Breast epithelium (tissue), 3 donors: ENCODE measurements at regions not wholly inside any gene's neighbourhood (a gene's known extent, or its start where the extent isn't known, plus 50 kb on each side); places are given as distances from the start of the nearest gene placed in this dataset.

ENCODE experiments used
- POLR2A ChIP-seq: fragments of 450-650 bp; IDR thresholded peaks from one replicate; pipeline ENCODE4 v1.6.1; 2016; ENCODE audit warnings: antibody characterized with exemption, mild to moderate bottlenecking, moderate library complexity
- POLR2AphosphoS5 ChIP-seq, 3 donors: sonication (generic); formaldehyde crosslinking; IDR thresholded peaks; one replicate each; pipeline ENCODE4 v1.6.1; 2017; ENCODE audit warnings: antibody characterized with exemption in 3 of 3
- TF ChIP-seq, protein P1 (sequence below), 3 donors: fragments of 450-650 bp; IDR thresholded peaks; one replicate each; pipeline ENCODE4 v1.5.1; 2016 to 2017; ENCODE audit warnings: antibody characterized with exemption in 3 of 3, mild to moderate bottlenecking in 3 of 3, moderate library complexity in 3 of 3

DNA sequence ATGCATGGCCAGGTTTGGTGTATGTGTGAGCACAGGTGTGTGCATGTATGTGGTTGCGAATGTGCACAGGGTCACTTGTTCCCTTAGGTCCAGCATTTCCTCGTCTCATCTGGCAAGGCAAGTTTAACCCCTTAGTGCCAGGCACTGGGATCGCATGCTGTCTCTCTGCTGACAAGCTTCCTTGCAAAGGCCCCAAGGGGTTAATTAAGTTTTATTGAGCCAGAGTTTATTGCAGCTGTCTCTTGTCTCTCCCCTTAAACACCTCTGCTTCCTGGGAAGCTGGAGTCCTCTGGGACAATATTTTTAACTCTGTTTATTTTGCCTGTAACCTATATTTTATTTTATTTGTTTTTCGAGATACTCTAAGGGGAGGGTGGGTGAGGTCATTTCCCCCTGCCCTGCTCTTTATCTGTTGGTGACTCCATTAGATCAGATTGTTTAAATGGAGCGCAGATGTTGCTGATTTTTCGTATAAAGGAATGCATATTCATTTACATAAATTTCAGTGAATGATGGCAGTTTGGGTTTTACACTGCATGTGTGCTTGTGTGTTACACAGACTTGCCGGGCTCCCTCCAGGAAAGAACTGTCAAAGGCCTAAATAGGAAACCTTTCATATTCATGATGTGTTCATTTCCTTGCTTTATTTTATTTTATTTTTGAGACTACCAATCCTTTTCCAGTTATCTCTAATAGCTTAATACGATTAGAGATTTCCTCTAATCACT, 99.7 kb downstream of the CBLN1 start:
- no peak for TF ChIP-seq POLR2A
- TF ChIP-seq, protein P1, sequence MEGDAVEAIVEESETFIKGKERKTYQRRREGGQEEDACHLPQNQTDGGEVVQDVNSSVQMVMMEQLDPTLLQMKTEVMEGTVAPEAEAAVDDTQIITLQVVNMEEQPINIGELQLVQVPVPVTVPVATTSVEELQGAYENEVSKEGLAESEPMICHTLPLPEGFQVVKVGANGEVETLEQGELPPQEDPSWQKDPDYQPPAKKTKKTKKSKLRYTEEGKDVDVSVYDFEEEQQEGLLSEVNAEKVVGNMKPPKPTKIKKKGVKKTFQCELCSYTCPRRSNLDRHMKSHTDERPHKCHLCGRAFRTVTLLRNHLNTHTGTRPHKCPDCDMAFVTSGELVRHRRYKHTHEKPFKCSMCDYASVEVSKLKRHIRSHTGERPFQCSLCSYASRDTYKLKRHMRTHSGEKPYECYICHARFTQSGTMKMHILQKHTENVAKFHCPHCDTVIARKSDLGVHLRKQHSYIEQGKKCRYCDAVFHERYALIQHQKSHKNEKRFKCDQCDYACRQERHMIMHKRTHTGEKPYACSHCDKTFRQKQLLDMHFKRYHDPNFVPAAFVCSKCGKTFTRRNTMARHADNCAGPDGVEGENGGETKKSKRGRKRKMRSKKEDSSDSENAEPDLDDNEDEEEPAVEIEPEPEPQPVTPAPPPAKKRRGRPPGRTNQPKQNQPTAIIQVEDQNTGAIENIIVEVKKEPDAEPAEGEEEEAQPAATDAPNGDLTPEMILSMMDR (IDR thresholded peaks at IDR 0.05), result no peak
- no peak for TF ChIP-seq POLR2AphosphoS5 (IDR thresholded peaks at IDR 0.05)
